Stimulated activated CD4-positive, alpha-beta T cell treated with anti-CD3 and anti-CD28 coated beads, Interleukin-4, amount 100 ng/mL, for 48 hours (primary cell): ENCODE measurements at regions not wholly inside any gene's neighbourhood (a gene's known extent, or its start where the extent isn't known, plus 50 kb on each side); places are given as distances from the start of the nearest gene placed in this dataset.

Source experiments
- DNase-seq, 2 donors: peaks; one replicate each; pipeline ENCODE4 v3.0.0-alpha.2; 2020; ENCODE audit warnings: low read depth in 2 of 2

- DNase-seq, result no peak
These were observed 59.5 kb upstream of the HGFAC start for GRCh38 chr4:3382251-3382650.

GRCh38 chr4:3384391-3384770, 57.4 kb upstream of the HGFAC start:
- DNase-seq, result no peak

GRCh38 chr4:3384771-3385710, 56.7 kb upstream of the HGFAC start:
- no peak for DNase-seq

GRCh38 chr4:3385711-3386420, 55.9 kb upstream of the HGFAC start:
- no peak for DNase-seq

- no peak for DNase-seq
These were observed 55.2 kb upstream of the HGFAC start for GRCh38 chr4:3386526-3386925.

GRCh38 chr4:3387154-3387942, 54.4 kb upstream of the HGFAC start:
- DNase-seq, result no peak

GRCh38 chr4:3387943-3388361, 53.8 kb upstream of the HGFAC start:
- no peak for DNase-seq

- DNase-seq, result no peak
These were observed 53.1 kb upstream of the HGFAC start for GRCh38 chr4:3388471-3389232.

GRCh38 chr4:3389233-3390215, 52.2 kb upstream of the HGFAC start:
- DNase-seq, result no peak

GRCh38 chr4:3390288-3390811, 51.4 kb upstream of the HGFAC start:
- no peak for DNase-seq

- no peak for DNase-seq
These were observed 50.3 kb upstream of the HGFAC start for GRCh38 chr4:3391422-3391821.
